HG02938 (cell line): ENCODE measurements at regions not wholly inside any gene's neighbourhood (a gene's known extent, or its start where the extent isn't known, plus 50 kb on each side); places are given as distances from the start of the nearest gene placed in this dataset.

Source experiments
- ATAC-seq: cut with Tn5 transposase; IDR thresholded peaks from one replicate; pipeline ENCODE4 v1.9.1; 2021; ENCODE audit warnings: mild to moderate bottlenecking, moderate library complexity; ENCODE audit not compliant: unreplicated experiment

GRCh38 chr17:73802871-73803270 is 158.6 kb upstream of the SDK2 start:
- ATAC-seq = no peak

GRCh38 chr17:73803964-73804435 is 159.8 kb upstream of the SDK2 start:
- no peak for ATAC-seq

- no peak for ATAC-seq
Observed at GRCh38 chr17:73806768-73807167, 162.5 kb upstream of the SDK2 start.

- ATAC-seq = no peak
Observed at GRCh38 chr17:73813201-73813600, 169.0 kb upstream of the SDK2 start.

- no peak for ATAC-seq
Observed at GRCh38 chr17:73814075-73814474, 169.8 kb upstream of the SDK2 start.

GRCh38 chr17:73815474-73815873 is 171.2 kb upstream of the SDK2 start:
- no peak for ATAC-seq

GRCh38 chr17:73819440-73820395 is 175.5 kb upstream of the SDK2 start:
- ATAC-seq = no peak

GRCh38 chr17:73820686-73821448 is 176.6 kb upstream of the SDK2 start:
- ATAC-seq = no peak

- no peak for ATAC-seq
Observed at GRCh38 chr17:73821665-73822064, 177.4 kb upstream of the SDK2 start.

- no peak for ATAC-seq
Observed at GRCh38 chr17:73822371-73822770, 178.1 kb upstream of the SDK2 start.

GRCh38 chr17:73823684-73824083 is 179.4 kb upstream of the SDK2 start:
- no peak for ATAC-seq

GRCh38 chr17:73824321-73824720 is 180.1 kb upstream of the SDK2 start:
- ATAC-seq = no peak

- ATAC-seq = no peak
Observed at GRCh38 chr17:73826181-73826871, 182.1 kb upstream of the SDK2 start.

GRCh38 chr17:73826872-73827228 is 182.6 kb upstream of the SDK2 start:
- no peak for ATAC-seq

- no peak for ATAC-seq
Observed at GRCh38 chr17:73827627-73828291, 183.5 kb upstream of the SDK2 start.

- no peak for ATAC-seq
Observed at GRCh38 chr17:73829676-73830280, 185.5 kb upstream of the SDK2 start.

- no peak for ATAC-seq
Observed at GRCh38 chr17:73831699-73832098, 187.5 kb upstream of the SDK2 start.

GRCh38 chr17:73833775-73834488 is 189.7 kb upstream of the SDK2 start:
- ATAC-seq = no peak

GRCh38 chr17:73834684-73835343 is 190.6 kb upstream of the SDK2 start:
- no peak for ATAC-seq
